Stomach smooth muscle (tissue), 2 donors: ENCODE measurements at regions not wholly inside any gene's neighbourhood (a gene's known extent, or its start where the extent isn't known, plus 50 kb on each side); places are given as distances from the start of the nearest gene placed in this dataset.
"Not testable (repeated sequence)": the region's sequence is repeated elsewhere in the genome, so short reads cannot be mapped to it uniquely, and the experiment has no call there.

ENCODE experiments used
- H3K27ac ChIP-seq: one replicate; pipeline ENCODE4 v1.7.0; 2013; ENCODE audit warnings: mild to moderate bottlenecking, low read length, inconsistent platforms
- H3K27me3 ChIP-seq, 2 donors: one replicate each; pipeline ENCODE4 v1.7.0; 2013; ENCODE audit warnings: low read length in 2 of 2; ENCODE audit not compliant: insufficient read depth in 2 of 2, control insufficient read depth in 1 of 2
- H3K36me3 ChIP-seq, 2 donors: one replicate each; pipeline ENCODE4 v1.7.0; 2013; ENCODE audit warnings: low read length in 2 of 2; ENCODE audit not compliant: control insufficient read depth in 2 of 2, insufficient read depth in 2 of 2
- H3K4me1 ChIP-seq: one replicate; pipeline ENCODE4 v1.7.0; 2013; ENCODE audit warnings: low read length; ENCODE audit not compliant: control insufficient read depth, insufficient read depth
- H3K4me3 ChIP-seq, 2 donors: one replicate each; pipeline ENCODE4 v1.7.0; 2013; ENCODE audit warnings: low read length in 2 of 2
- H3K9ac ChIP-seq, 2 donors: one replicate each; pipeline ENCODE4 v1.7.0; 2013; ENCODE audit warnings: low read length in 2 of 2, mild to moderate bottlenecking in 1 of 2
- H3K9me3 ChIP-seq, 2 donors: one replicate each; pipeline ENCODE4 v1.7.0; 2013; ENCODE audit warnings: low read length in 2 of 2; ENCODE audit not compliant: control insufficient read depth in 2 of 2
- donor health status: healthy.
- donor health status: Pancreatic carcinoma.

- H3K9me3 ChIP-seq: no peaks in the 10 kb centered on the region
- H3K27ac ChIP-seq: no peak overlapping the region
- no peaks in the 10 kb centered on the region for H3K27me3 ChIP-seq
- no peak overlapping the region for H3K4me3 ChIP-seq
- no peaks in the 10 kb centered on the region for H3K36me3 ChIP-seq
- no peak overlapping the region for H3K9ac ChIP-seq
- no peaks in the 10 kb centered on the region for H3K4me1 ChIP-seq
These were observed 286.1 kb downstream of the RAB38 start for GRCh38 chr11:87889126-87889525.

GRCh38 chr11:87885084-87885483, 290.2 kb downstream of the RAB38 start:
- H3K9ac ChIP-seq, H3K4me3 ChIP-seq, H3K4me1 ChIP-seq, H3K27me3 ChIP-seq, H3K27ac ChIP-seq, H3K36me3 ChIP-seq, H3K9me3 ChIP-seq: not testable (repeated sequence)

- Histone ChIP-seq H3K27ac (no peak overlapping the region), H3K27me3 (no peaks in the 10 kb centered on the region), H3K36me3 (no peaks in the 10 kb centered on the region), H3K9me3 (no peaks in the 10 kb centered on the region), H3K4me3 (no peak overlapping the region), H3K9ac (no peak overlapping the region), H3K4me1 (no peaks in the 10 kb centered on the region)
These were observed 296.1 kb downstream of the RAB38 start for GRCh38 chr11:87879118-87879517.

GRCh38 chr11:87878373-87878825, 296.8 kb downstream of the RAB38 start:
- no peaks in the 10 kb centered on the region for H3K9me3 ChIP-seq
- no peak overlapping the region for H3K27ac ChIP-seq
- no peak overlapping the region for H3K4me3 ChIP-seq
- H3K4me1 ChIP-seq: no peaks in the 10 kb centered on the region
- H3K36me3 ChIP-seq: no peaks in the 10 kb centered on the region
- H3K27me3 ChIP-seq: no peaks in the 10 kb centered on the region
- H3K9ac ChIP-seq: no peak overlapping the region

GRCh38 chr11:87871056-87871455, 304.2 kb downstream of the RAB38 start:
- Histone ChIP-seq H3K9me3 (no peaks in the 10 kb centered on the region), H3K36me3 (no peaks in the 10 kb centered on the region), H3K4me3 (no peak overlapping the region), H3K4me1 (no peaks in the 10 kb centered on the region), H3K9ac (no peak overlapping the region), H3K27ac (no peak overlapping the region), H3K27me3 (no peaks in the 10 kb centered on the region)

- H3K27me3 ChIP-seq: no peaks in the 10 kb centered on the region
- H3K27ac ChIP-seq: no peak overlapping the region
- H3K36me3 ChIP-seq: no peaks in the 10 kb centered on the region
- no peak overlapping the region for H3K9ac ChIP-seq
- no peaks in the 10 kb centered on the region for H3K4me1 ChIP-seq
- no peak overlapping the region for H3K4me3 ChIP-seq
- no peaks in the 10 kb centered on the region for H3K9me3 ChIP-seq
These were observed 305.2 kb downstream of the RAB38 start for GRCh38 chr11:87870086-87870485.

GRCh38 chr11:87866951-87867350, 308.3 kb downstream of the RAB38 start:
- no peak overlapping the region for H3K4me3 ChIP-seq
- H3K9ac ChIP-seq: no peak overlapping the region
- no peaks in the 10 kb centered on the region for H3K4me1 ChIP-seq
- H3K36me3 ChIP-seq: no peaks in the 10 kb centered on the region
- no peaks in the 10 kb centered on the region for H3K27me3 ChIP-seq
- H3K27ac ChIP-seq: no peak overlapping the region
- no peaks in the 10 kb centered on the region for H3K9me3 ChIP-seq

- H3K36me3 ChIP-seq: no peaks in the 10 kb centered on the region
- H3K27ac ChIP-seq: no peak overlapping the region
- no peak overlapping the region for H3K9ac ChIP-seq
- no peaks in the 10 kb centered on the region for H3K9me3 ChIP-seq
- H3K27me3 ChIP-seq: no peaks in the 10 kb centered on the region
- no peak overlapping the region for H3K4me3 ChIP-seq
- H3K4me1 ChIP-seq: no peaks in the 10 kb centered on the region
These were observed 314.2 kb downstream of the RAB38 start for GRCh38 chr11:87861030-87861429.

GRCh38 chr11:87859636-87860035, 315.6 kb downstream of the RAB38 start:
- H3K4me1 ChIP-seq: no peaks in the 10 kb centered on the region
- H3K27me3 ChIP-seq: no peaks in the 10 kb centered on the region
- no peak overlapping the region for H3K27ac ChIP-seq
- no peak overlapping the region for H3K4me3 ChIP-seq
- H3K36me3 ChIP-seq: no peaks in the 10 kb centered on the region
- H3K9me3 ChIP-seq: no peaks in the 10 kb centered on the region
- no peak overlapping the region for H3K9ac ChIP-seq

GRCh38 chr11:87851827-87852226, 323.4 kb downstream of the RAB38 start:
- Histone ChIP-seq H3K27me3 (no peaks in the 10 kb centered on the region), H3K9ac (no peak overlapping the region), H3K9me3 (no peaks in the 10 kb centered on the region), H3K27ac (no peak overlapping the region), H3K4me3 (no peak overlapping the region), H3K36me3 (no peaks in the 10 kb centered on the region), H3K4me1 (no peaks in the 10 kb centered on the region)

GRCh38 chr11:87851234-87851633, 324.0 kb downstream of the RAB38 start:
- Histone ChIP-seq H3K9me3 (no peaks in the 10 kb centered on the region), H3K4me1 (no peaks in the 10 kb centered on the region), H3K9ac (no peak overlapping the region), H3K36me3 (no peaks in the 10 kb centered on the region), H3K4me3 (no peak overlapping the region), H3K27me3 (no peaks in the 10 kb centered on the region), H3K27ac (no peak overlapping the region)
